ENCODE measurements at regions not wholly inside any gene's neighbourhood (a gene's known extent, or its start where the extent isn't known, plus 50 kb on each side); places are given as distances from the start of the nearest gene placed in this dataset.

- TF ChIP-seq CTCF (IDR thresholded peaks at IDR 0.05) (no peak), POLR2A (IDR thresholded peaks at IDR 0.05) (no peak)
Observed at GRCh38 chr6:4585682-4586468, 190.3 kb upstream of the CDYL start.

Measured in lower leg skin (tissue), 3 donors.